ENCODE measurements at regions not wholly inside any gene's neighbourhood (a gene's known extent, or its start where the extent isn't known, plus 50 kb on each side); places are given as distances from the start of the nearest gene placed in this dataset.

- no peak overlapping the region for H3K4me3 ChIP-seq (ENCODE audit: low read length)
- no peaks in the 10 kb centered on the region for H3K9me3 ChIP-seq (ENCODE audit: insufficient read depth, low read length)
- no peaks in the 10 kb centered on the region for H3K79me2 ChIP-seq (ENCODE audit: low read length)
- no peak overlapping the region for H2AFZ ChIP-seq (ENCODE audit: low read depth, low read length)
- no peak overlapping the region for H3K9ac ChIP-seq (ENCODE audit: low read length)
- no peaks in the 10 kb centered on the region for H3K4me1 ChIP-seq (ENCODE audit: low read length)
- no peak overlapping the region for H3K27ac ChIP-seq (ENCODE audit: low read length)
- no peaks in the 10 kb centered on the region for H4K20me1 ChIP-seq (ENCODE audit: insufficient read depth, low read length)
- no peaks in the 10 kb centered on the region for H3K27me3 ChIP-seq (ENCODE audit: low read depth, low read length)
- TF ChIP-seq EZH2phosphoT487 (IDR thresholded peaks at IDR 0.05; ENCODE audit: low read depth) = no peak
- no peaks in the 10 kb centered on the region for H3K36me3 ChIP-seq (replicated peaks; ENCODE audit: low read depth, low read length)
- no peak overlapping the region for H3K4me2 ChIP-seq (ENCODE audit: low read length)
Observed at GRCh38 chr21:17343055-17343454, 169.8 kb upstream of the CXADR start.

GRCh38 chr21:17348357-17348756 is 164.5 kb upstream of the CXADR start:
- H3K27me3 ChIP-seq (ENCODE audit: low read depth, low read length) = no peaks in the 10 kb centered on the region
- H3K4me3 ChIP-seq (ENCODE audit: low read length) = no peak overlapping the region
- no peaks in the 10 kb centered on the region for H3K4me1 ChIP-seq (ENCODE audit: low read length)
- H3K9ac ChIP-seq (ENCODE audit: low read length) = no peak overlapping the region
- H3K27ac ChIP-seq (ENCODE audit: low read length) = no peak overlapping the region
- no peak overlapping the region for H2AFZ ChIP-seq (ENCODE audit: low read depth, low read length)
- no peak overlapping the region for H3K4me2 ChIP-seq (ENCODE audit: low read length)
- no peaks in the 10 kb centered on the region for H3K9me3 ChIP-seq (ENCODE audit: insufficient read depth, low read length)
- no peaks in the 10 kb centered on the region for H3K79me2 ChIP-seq (ENCODE audit: low read length)
- H4K20me1 ChIP-seq (ENCODE audit: insufficient read depth, low read length) = no peaks in the 10 kb centered on the region
- no peaks in the 10 kb centered on the region for H3K36me3 ChIP-seq (replicated peaks; ENCODE audit: low read depth, low read length)
- TF ChIP-seq CTCF (IDR thresholded peaks at IDR 0.05; ENCODE audit: low read depth, low read length) (no peak), EZH2phosphoT487 (IDR thresholded peaks at IDR 0.05; ENCODE audit: low read depth) (no peak)

GRCh38 chr21:17348849-17349248 is 164.0 kb upstream of the CXADR start:
- no peaks in the 10 kb centered on the region for H3K27me3 ChIP-seq (ENCODE audit: low read depth, low read length)
- H3K4me3 ChIP-seq (ENCODE audit: low read length) = no peak overlapping the region
- no peaks in the 10 kb centered on the region for H3K9me3 ChIP-seq (ENCODE audit: insufficient read depth, low read length)
- no peaks in the 10 kb centered on the region for H3K4me1 ChIP-seq (ENCODE audit: low read length)
- H4K20me1 ChIP-seq (ENCODE audit: insufficient read depth, low read length) = no peaks in the 10 kb centered on the region
- no peak overlapping the region for H3K4me2 ChIP-seq (ENCODE audit: low read length)
- no peak overlapping the region for H2AFZ ChIP-seq (ENCODE audit: low read depth, low read length)
- no peak for TF ChIP-seq EZH2phosphoT487 (IDR thresholded peaks at IDR 0.05; ENCODE audit: low read depth)
- TF ChIP-seq CTCF (IDR thresholded peaks at IDR 0.05; ENCODE audit: low read depth, low read length) = no peak
- H3K27ac ChIP-seq (ENCODE audit: low read length) = no peak overlapping the region
- no peaks in the 10 kb centered on the region for H3K36me3 ChIP-seq (replicated peaks; ENCODE audit: low read depth, low read length)
- no peak overlapping the region for H3K9ac ChIP-seq (ENCODE audit: low read length)
- no peaks in the 10 kb centered on the region for H3K79me2 ChIP-seq (ENCODE audit: low read length)

- no peak for TF ChIP-seq EZH2phosphoT487 (IDR thresholded peaks at IDR 0.05; ENCODE audit: low read depth)
- no peak for TF ChIP-seq CTCF (IDR thresholded peaks at IDR 0.05; ENCODE audit: low read depth, low read length)
- no peak overlapping the region for H3K9ac ChIP-seq (ENCODE audit: low read length)
- no peak overlapping the region for H3K27ac ChIP-seq (ENCODE audit: low read length)
- H3K4me2 ChIP-seq (ENCODE audit: low read length) = no peak overlapping the region
- H2AFZ ChIP-seq (ENCODE audit: low read depth, low read length) = no peak overlapping the region
- no peaks in the 10 kb centered on the region for H4K20me1 ChIP-seq (ENCODE audit: insufficient read depth, low read length)
- H3K36me3 ChIP-seq (replicated peaks; ENCODE audit: low read depth, low read length) = no peaks in the 10 kb centered on the region
- H3K79me2 ChIP-seq (ENCODE audit: low read length) = no peaks in the 10 kb centered on the region
- H3K4me3 ChIP-seq (ENCODE audit: low read length) = no peak overlapping the region
- no peaks in the 10 kb centered on the region for H3K9me3 ChIP-seq (ENCODE audit: insufficient read depth, low read length)
- H3K27me3 ChIP-seq (ENCODE audit: low read depth, low read length) = no peaks in the 10 kb centered on the region
- no peaks in the 10 kb centered on the region for H3K4me1 ChIP-seq (ENCODE audit: low read length)
Observed at GRCh38 chr21:17351766-17352165, 161.1 kb upstream of the CXADR start.
